Neuron (in vitro differentiated cells): ENCODE measurements at regions not wholly inside any gene's neighbourhood (a gene's known extent, or its start where the extent isn't known, plus 50 kb on each side); places are given as distances from the start of the nearest gene placed in this dataset.
"Not testable (repeated sequence)": the region's sequence is repeated elsewhere in the genome, so short reads cannot be mapped to it uniquely, and the experiment has no call there.

ENCODE experiments used
- H2AFZ ChIP-seq: one replicate; pipeline ENCODE4 v1.6.1; 2013; ENCODE audit warnings: low read depth, mild to moderate bottlenecking, inconsistent platforms, low read length, moderate library complexity
- H3K27me3 ChIP-seq: one replicate; pipeline ENCODE4 v1.6.1; 2013; ENCODE audit warnings: low read length; ENCODE audit not compliant: insufficient read depth
- H3K36me3 ChIP-seq: one replicate; pipeline ENCODE4 v1.6.1; 2013; ENCODE audit warnings: low read length; ENCODE audit not compliant: insufficient read depth
- H3K4me1 ChIP-seq: one replicate; pipeline ENCODE4 v1.6.1; 2013; ENCODE audit warnings: low read length; ENCODE audit not compliant: insufficient read depth
- H3K4me3 ChIP-seq: 2 replicates; pipeline ENCODE4 v1.5.1; 2013; ENCODE audit warnings: mild to moderate bottlenecking, low read length, moderate library complexity
- H3K9me3 ChIP-seq: one replicate; pipeline ENCODE4 v1.6.1; 2013; ENCODE audit warnings: low read length

GRCh38 chr6:77025736-77026223, 437.5 kb downstream of the HTR1B start:
- H3K4me3 ChIP-seq = no peak overlapping the region
- no peak overlapping the region for H2AFZ ChIP-seq
- H3K9me3 ChIP-seq = no peaks in the 10 kb centered on the region
- no peaks in the 10 kb centered on the region for H3K27me3 ChIP-seq
- no peaks in the 10 kb centered on the region for H3K4me1 ChIP-seq
- no peaks in the 10 kb centered on the region for H3K36me3 ChIP-seq

DNA sequence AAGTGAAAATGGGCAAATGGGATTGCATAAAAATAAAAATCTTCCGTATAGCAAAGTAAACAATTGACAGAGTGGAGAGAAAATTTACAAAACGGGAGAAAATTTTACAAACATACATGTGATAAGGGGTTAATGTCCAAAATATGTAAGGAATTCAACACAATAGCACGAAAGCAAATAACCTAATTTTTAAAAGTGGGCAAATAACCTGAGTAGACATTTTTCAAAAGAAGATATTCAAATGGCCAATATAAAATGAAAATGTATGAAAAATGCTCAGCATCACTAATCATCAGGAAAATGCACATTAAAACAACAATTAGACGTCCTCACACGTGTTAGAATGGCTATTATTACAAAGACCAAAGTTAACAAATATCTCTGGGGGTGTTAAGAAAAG, 441.5 kb downstream of the HTR1B start:
- Histone ChIP-seq H2AFZ (no peak overlapping the region), H3K36me3 (no peaks in the 10 kb centered on the region), H3K27me3 (no peaks in the 10 kb centered on the region), H3K4me1 (no peaks in the 10 kb centered on the region), H3K4me3 (no peak overlapping the region), H3K9me3 (no peaks in the 10 kb centered on the region)

DNA sequence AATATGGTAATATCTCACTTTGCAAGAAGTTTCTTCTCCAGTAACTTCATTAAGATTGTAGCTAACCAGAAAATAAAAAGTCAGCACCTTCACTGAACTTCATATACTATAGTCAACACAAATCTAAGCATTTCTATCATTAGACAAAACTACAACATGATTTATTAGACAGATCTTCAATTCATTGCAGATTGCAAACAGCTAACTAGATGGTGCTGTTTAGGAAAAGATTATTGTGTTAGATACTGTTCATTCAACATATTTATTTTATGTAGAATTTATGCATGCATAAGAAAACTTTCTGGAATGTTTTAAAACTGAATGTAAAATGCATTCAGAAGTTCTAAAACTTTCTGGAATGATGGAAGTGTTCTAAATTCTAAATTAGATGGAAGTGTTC, 442.1 kb downstream of the HTR1B start:
- Histone ChIP-seq H2AFZ (no peak overlapping the region), H3K36me3 (no peaks in the 10 kb centered on the region), H3K4me3 (no peak overlapping the region), H3K9me3 (no peaks in the 10 kb centered on the region), H3K4me1 (no peaks in the 10 kb centered on the region), H3K27me3 (no peaks in the 10 kb centered on the region)

DNA sequence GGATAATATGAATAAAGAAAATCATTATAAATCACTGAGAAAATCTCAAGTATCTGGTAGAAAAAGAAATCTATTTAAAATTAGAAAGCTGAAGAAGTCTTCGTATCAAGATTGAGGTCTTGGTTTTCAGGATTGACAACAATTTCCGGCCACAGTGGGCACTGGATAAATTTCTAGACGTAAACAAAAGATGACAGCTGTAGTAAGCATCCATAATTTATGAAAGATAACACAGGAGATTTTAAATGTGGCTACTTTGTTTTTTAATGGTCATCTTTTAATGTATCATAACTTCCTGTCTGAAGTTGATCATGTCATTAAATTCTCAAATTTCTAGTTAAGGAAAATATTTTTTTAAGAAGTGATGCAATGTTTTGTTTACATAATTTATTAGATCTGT, 444.2 kb downstream of the HTR1B start:
- no peaks in the 10 kb centered on the region for H3K36me3 ChIP-seq
- H3K27me3 ChIP-seq = no peaks in the 10 kb centered on the region
- no peaks in the 10 kb centered on the region for H3K4me1 ChIP-seq
- no peaks in the 10 kb centered on the region for H3K9me3 ChIP-seq
- H3K4me3 ChIP-seq = no peak overlapping the region
- H2AFZ ChIP-seq = no peak overlapping the region

DNA sequence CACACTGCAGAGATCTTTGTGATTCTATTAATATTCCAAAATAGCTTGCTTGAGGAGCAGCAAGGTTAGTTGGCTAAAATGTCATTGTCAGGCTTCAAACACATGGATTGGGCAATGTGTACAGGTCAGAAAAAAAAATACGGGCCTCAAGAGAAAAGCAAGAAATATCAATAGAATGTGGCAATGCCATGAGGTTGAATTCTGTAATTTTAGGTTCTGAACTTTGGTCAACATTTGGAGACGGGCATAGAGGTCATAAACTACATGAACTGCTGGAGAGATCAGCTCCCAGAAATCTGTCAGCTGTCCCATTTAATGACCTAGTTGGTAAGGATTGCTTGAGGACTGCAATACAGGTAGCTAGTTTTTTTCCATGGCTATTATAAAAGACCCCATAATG, 445.8 kb downstream of the HTR1B start:
- no peak overlapping the region for H3K4me3 ChIP-seq
- no peaks in the 10 kb centered on the region for H3K9me3 ChIP-seq
- H3K36me3 ChIP-seq = no peaks in the 10 kb centered on the region
- no peak overlapping the region for H2AFZ ChIP-seq
- no peaks in the 10 kb centered on the region for H3K27me3 ChIP-seq
- H3K4me1 ChIP-seq = no peaks in the 10 kb centered on the region

DNA sequence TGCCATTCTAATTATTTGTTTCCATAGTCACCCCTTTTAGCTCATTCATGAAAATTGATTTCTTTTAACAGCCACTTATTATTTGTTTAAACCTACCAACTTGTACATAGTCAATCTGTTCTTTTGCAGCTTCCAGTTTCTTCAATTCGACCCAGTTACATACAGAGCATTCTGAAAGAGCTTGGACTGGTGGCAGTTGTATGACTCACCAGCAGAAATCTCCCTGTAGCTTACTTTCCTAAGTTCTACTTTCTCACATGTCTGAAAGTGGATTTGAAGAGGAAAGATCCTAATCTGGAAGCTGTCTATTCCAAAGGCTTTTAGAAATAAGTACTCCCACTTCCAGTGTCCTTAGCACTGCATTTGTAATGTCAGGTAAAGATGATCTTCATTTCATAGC, 447.9 kb downstream of the HTR1B start:
- Histone ChIP-seq H3K9me3 (no peaks in the 10 kb centered on the region), H3K36me3 (no peaks in the 10 kb centered on the region), H2AFZ (no peak overlapping the region), H3K4me1 (no peaks in the 10 kb centered on the region), H3K27me3 (no peaks in the 10 kb centered on the region), H3K4me3 (no peak overlapping the region)

- H3K27me3 ChIP-seq = no peaks in the 10 kb centered on the region
- no peak overlapping the region for H2AFZ ChIP-seq
- H3K4me1 ChIP-seq = no peaks in the 10 kb centered on the region
- no peaks in the 10 kb centered on the region for H3K9me3 ChIP-seq
- H3K4me3 ChIP-seq = no peak overlapping the region
- H3K36me3 ChIP-seq = no peaks in the 10 kb centered on the region
These were observed 451.3 kb downstream of the HTR1B start for GRCh38 chr6:77011929-77012545.

DNA sequence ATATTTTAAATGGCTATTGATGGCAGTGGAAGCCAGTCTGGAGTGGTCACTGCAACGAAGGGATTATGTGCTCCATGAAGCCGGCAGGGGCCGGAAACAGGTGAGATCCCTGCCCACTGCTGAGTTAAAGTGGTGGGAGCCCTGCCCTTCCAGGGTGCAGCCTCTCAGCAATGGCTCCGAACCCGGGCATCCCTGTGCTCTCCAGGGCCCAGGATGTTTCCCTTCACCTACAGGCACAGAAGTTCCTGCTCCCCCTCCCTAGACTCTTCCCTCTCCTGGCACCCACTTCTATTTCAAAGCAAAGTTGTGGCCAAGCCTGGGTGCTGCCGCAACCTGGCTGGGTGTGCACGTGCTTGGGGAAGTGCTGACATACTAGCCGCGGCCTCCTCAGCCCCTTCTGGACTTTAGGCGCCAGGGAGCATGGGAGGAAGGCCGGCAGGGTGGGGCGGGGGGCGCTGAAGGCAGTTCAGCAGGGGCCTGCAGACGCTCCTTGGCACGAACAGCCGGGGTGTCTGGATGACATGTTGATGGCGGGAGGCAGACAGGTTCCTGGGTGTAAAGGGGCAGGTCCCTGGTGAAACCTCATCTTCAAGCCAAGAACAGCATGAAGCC, 452.3 kb downstream of the HTR1B start:
- H3K27me3 ChIP-seq = no peaks in the 10 kb centered on the region
- no peaks in the 10 kb centered on the region for H3K36me3 ChIP-seq
- no peak overlapping the region for H2AFZ ChIP-seq
- H3K4me3 ChIP-seq = no peak overlapping the region
- no peaks in the 10 kb centered on the region for H3K9me3 ChIP-seq
- H3K4me1 ChIP-seq = no peaks in the 10 kb centered on the region

DNA sequence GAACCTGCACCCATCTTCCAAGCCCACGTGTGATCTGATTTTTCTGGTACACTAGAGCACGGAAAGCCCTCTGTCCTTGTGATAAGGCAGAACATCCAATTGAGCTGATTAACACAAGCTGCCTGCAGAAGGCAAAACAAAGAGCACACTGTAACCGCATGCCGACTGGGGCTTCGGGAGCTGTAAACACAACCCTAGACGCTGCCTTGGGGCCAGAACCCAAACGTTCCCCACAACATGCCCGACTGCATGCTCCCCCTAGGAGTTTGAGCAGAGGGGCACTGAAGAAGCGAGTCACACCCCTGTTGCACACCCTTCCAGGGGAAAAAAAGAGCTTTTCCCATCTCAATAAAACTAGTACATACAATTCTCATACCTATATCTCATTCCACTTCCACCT, 470.7 kb downstream of the HTR1B start:
- Histone ChIP-seq H3K27me3 (no peaks in the 10 kb centered on the region), H3K9me3 (no peaks in the 10 kb centered on the region), H3K4me3 (no peak overlapping the region), H3K4me1 (no peaks in the 10 kb centered on the region), H2AFZ (no peak overlapping the region), H3K36me3 (no peaks in the 10 kb centered on the region)

GRCh38 chr6:76984572-76984971, 478.7 kb downstream of the HTR1B start:
- H2AFZ ChIP-seq = no peak overlapping the region
- no peaks in the 10 kb centered on the region for H3K27me3 ChIP-seq
- H3K9me3 ChIP-seq = no peaks in the 10 kb centered on the region
- H3K4me3 ChIP-seq = no peak overlapping the region
- H3K4me1 ChIP-seq = no peaks in the 10 kb centered on the region
- H3K36me3 ChIP-seq = no peaks in the 10 kb centered on the region

DNA sequence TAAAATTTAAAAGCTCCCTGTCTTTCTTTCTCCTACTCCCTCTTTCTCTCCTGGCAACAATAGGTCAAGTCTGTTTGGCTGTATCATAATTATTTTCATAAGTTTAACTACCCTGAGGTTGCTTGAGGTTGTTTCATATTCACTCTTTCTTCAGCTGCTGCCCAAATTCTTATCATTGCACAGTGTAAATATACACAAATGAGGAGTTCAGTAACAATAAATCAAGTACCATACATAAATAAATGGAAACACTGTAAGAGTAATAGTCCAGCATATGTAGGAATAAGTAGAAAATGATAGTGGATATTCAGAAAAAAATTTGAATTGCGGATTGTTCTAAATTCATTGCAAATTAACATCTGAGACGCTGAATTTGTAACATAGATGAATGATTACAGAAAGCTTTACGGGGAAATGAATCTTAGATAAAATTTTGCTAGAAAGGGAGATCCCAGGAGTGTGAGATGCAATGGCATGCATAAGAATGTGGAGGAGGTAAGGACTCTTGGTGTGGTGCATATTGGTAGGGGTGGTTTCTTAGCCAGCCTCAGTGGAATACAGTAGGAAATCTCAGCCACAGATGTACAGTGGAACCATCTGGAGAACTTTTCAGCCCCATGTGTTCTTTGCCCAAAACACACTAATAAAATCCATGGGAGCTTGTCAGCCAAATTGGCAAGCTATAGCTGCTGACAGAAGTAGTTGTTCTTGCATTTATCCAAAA, 480.7 kb downstream of the HTR1B start:
- H3K4me3 ChIP-seq = no peak overlapping the region
- H2AFZ ChIP-seq = no peak overlapping the region
- no peaks in the 10 kb centered on the region for H3K9me3 ChIP-seq
- no peaks in the 10 kb centered on the region for H3K4me1 ChIP-seq
- H3K27me3 ChIP-seq = no peaks in the 10 kb centered on the region
- no peaks in the 10 kb centered on the region for H3K36me3 ChIP-seq

DNA sequence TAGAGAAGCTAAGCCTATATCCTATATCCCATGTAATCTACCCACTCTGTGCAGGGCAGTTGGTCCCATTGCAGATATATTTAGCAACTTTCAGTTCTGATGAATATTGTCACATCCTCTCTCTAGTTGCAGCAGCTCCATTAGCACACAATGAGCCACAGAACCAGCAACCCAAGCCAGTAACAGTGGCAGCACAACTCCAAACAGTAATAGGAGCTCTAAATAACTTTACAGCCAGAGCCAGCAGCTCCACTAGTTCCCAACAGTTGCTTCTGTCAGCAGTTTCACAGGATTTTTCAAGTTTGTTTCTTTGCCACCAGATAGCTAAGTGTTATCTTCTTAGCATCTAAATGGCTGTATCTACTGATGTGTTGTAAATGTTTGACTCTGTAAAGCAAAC, 490.8 kb downstream of the HTR1B start:
- Histone ChIP-seq H3K4me1 (no peaks in the 10 kb centered on the region), H3K4me3 (no peak overlapping the region), H3K36me3 (no peaks in the 10 kb centered on the region), H2AFZ (no peak overlapping the region), H3K27me3 (no peaks in the 10 kb centered on the region), H3K9me3 (no peaks in the 10 kb centered on the region)

- H3K4me3 ChIP-seq, H3K36me3 ChIP-seq, H3K27me3 ChIP-seq, H2AFZ ChIP-seq, H3K9me3 ChIP-seq, H3K4me1 ChIP-seq: not testable (repeated sequence)
These were observed 504.1 kb downstream of the HTR1B start for GRCh38 chr6:76959177-76959576.
